ENCODE measurements at regions not wholly inside any gene's neighbourhood (a gene's known extent, or its start where the extent isn't known, plus 50 kb on each side); places are given as distances from the start of the nearest gene placed in this dataset.
A peak's percentile ranks its signal among the peaks of the same experiment; 100 is the strongest.

GRCh38 chr2:172230889-172231401 lies 128.2 kb upstream of the DLX2 start:
- no peak for DNase-seq (ENCODE audit: low read depth, low spot score)

GRCh38 chr2:172231508-172231907 lies 128.8 kb upstream of the DLX2 start:
- DNase-seq (ENCODE audit: low read depth, low spot score) = no peak

GRCh38 chr2:172232708-172233396 lies 130.2 kb upstream of the DLX2 start:
- DNase-seq (ENCODE audit: low read depth, low spot score) = no peak

GRCh38 chr2:172233987-172234715 lies 131.5 kb upstream of the DLX2 start:
- no peak for DNase-seq (ENCODE audit: low read depth, low spot score)

- no peak for DNase-seq (ENCODE audit: low read depth, low spot score)
Observed at GRCh38 chr2:172234716-172235691, 132.3 kb upstream of the DLX2 start.

- no peak for DNase-seq (ENCODE audit: low read depth, low spot score)
Observed at GRCh38 chr2:172239944-172240590, 137.4 kb upstream of the DLX2 start.

GRCh38 chr2:172241222-172241621 lies 138.5 kb upstream of the DLX2 start:
- no peak for DNase-seq (ENCODE audit: low read depth, low spot score)

DNA sequence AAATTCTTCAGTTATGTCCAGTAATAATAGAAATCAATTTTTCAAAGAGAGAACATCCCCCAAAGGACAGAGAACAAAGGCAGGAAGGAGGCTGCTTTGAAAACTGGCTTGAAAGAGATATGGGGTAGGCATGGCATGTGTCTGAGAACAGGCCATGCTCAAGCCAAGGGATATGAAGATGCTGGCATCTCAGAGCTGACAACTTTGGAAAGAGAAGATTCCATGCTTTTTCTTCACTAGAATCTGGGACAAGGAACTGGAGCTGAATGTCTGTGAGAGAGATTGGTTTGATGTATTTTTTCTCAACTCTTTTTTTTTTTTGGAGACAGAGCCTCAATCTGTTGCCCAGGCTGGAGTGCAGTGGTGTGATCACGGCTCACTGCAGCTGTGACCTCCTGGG lies 139.8 kb upstream of the DLX2 start:
- no peak for DNase-seq (ENCODE audit: low read depth, low spot score)

DNA sequence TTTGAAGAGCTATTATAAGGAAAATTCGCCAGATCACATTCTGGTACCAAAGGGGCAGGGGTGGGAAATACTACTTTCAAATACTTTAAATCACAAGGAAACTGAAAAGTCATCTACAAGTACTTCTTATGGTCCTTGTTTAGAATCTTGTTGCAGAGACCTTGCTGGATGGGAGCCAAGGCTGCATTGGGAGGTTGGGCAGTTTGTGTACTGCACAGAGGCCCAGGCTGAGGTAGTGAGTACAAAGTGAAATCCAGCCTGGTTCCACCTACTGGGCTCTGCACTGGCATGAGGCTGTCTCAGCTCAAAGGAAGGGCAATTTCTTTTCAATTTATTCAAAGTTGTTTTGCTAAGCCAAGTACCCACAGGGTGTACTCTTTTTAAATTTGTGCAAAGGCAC lies 140.3 kb upstream of the DLX2 start:
- no peak for DNase-seq (ENCODE audit: low read depth, low spot score)

DNA sequence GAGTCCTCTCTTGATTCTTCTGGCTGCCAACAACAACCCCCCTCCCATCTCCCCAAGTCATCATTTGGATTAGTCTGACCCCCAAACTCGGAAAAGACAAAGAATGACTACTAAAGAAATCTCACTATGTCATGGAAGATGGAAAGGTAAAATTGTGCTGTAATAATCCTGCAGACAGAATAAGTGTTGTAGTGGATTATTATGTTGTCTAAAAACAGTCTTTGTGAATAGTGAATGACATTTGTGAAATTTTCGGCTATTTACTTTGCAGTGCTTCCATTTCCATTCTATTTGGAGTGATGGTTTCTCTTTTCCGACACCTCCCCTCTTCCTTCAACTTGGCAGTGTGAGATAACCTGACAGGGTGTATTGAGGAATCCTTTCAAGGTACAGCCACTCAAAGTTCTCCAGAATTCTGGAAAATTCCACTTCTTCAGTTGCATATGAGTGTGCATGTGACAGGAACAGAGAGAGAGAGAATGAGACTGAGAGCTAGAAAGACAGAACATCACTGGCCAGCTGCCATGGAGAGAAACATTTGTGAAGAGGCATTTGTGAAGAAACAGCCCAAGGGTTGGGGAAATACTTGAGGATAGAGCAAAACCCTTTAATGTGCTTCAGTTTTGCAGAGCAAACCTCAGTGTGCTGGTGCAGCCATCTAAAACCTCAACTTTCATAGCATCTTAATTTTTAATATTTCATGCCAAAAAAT lies 141.9 kb upstream of the DLX2 start:
- no peak for DNase-seq (ENCODE audit: low read depth, low spot score)

GRCh38 chr2:172246649-172247048 lies 143.9 kb upstream of the DLX2 start:
- DNase-seq (ENCODE audit: low read depth, low spot score) = no peak

GRCh38 chr2:172247203-172247602 lies 144.5 kb upstream of the DLX2 start:
- no peak for DNase-seq (ENCODE audit: low read depth, low spot score)

DNA sequence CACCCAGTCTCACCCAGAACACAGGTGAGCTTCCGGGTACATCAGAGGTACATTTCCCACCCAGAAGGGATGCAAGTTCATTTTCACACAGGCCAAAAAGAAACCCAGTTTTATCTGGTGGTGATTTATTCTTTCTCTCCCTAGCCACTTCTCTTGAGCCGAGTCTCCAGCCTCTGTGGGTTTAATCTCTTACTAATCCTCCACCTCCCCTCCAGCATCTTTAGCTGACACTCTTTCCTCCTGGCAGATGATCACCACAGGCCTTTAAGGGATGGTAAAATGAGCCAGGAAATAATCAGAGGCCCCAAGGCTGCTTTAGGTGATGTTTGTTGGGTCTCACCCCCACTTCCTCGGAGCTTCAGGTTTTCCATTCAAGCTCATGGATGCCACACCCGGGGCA lies 145.7 kb upstream of the DLX2 start:
- DNase-seq (ENCODE audit: low read depth, low spot score) = no peak

DNA sequence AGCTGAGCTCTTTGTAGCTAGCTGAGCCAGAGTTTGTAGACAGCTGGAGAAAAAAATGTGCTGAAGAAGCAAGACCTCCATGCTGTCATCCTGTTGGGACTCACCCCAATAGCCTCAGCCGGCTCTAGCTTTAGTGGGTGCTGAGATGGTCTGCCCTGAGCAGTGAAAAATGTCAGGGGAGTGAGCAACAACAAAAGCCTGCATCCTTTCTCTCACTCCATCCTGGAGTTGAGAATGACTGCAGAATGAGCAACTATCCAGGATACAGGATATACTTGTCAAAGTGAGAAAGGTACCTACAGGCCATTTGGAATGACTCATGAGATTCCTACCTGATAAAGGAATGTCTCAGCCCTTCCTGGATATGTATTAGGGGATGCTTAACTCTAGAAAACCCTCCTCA lies 146.1 kb upstream of the DLX2 start:
- DNase-seq (ENCODE audit: low read depth, low spot score) = no peak

GRCh38 chr2:172249334-172249733 lies 146.6 kb upstream of the DLX2 start:
- DNase-seq (ENCODE audit: low read depth, low spot score) = no peak

- no peak for DNase-seq (ENCODE audit: low read depth, low spot score)
Observed at GRCh38 chr2:172249986-172250385, 147.3 kb upstream of the DLX2 start.

DNA sequence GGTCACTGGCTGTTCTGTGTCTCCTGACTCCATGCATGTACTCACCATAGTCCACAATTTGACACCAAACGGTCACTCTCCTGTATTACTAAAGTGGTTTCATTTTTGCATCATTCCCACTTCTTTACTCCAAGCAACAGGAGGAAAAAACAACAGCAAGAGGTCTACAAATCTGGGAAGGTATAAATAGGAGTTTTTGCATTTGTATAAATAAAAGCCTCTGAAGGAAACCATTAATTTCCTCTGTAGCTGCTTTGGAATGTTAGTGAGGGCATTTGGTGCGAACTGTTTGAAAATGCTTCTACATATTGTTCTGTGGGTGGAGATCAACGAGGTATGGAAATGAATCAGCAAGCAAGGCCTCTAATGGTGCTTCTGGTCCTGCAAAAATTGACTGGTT lies 148.5 kb upstream of the DLX2 start:
- DNase-seq (ENCODE audit: low read depth, low spot score) = no peak

- DNase-seq (ENCODE audit: low read depth, low spot score) = no peak
Observed at GRCh38 chr2:172252154-172252553, 149.5 kb upstream of the DLX2 start.

DNA sequence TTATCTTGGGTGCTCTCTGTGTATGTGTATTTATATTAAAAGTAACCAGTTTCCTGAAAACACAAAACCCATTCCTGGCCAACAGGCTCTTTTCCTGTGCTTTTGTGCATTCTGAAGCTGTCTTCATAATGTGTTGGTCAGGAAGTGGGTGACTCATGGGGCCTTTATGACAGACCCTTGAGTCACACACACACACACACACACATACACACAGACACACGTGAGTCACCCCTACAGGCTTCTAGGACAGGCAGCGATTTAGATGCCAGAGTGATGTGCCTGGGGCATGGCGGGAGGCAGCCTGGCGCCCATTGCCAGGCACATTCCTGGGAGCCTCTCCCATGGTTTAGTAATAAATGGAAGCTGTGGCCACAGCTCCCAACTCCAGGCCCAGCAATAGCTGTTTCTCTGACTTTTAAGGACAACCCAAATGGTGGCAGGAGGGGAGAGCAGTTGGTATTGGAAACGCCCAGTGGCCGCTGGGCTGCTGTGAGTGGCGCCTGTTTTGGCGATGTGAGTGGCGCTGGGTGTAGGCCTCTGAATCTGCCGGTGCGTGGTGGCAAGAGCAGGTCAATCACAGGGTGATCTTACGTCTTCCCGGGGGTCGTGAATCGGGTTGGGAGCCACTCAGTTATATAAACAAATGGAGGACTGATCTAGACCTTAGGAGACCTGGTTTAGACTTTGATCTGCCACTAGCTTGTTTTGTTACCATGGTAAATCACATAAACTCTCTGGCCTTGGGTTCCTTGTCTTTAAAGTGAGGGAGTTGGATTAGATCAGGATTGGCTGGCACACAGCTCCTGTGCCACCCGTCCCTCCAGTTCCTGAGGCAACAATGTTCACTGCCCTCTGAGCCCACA lies 150.7 kb upstream of the DLX2 start:
- peak; percentile 88 for DNase-seq (ENCODE audit: low read depth, low spot score)

DNA sequence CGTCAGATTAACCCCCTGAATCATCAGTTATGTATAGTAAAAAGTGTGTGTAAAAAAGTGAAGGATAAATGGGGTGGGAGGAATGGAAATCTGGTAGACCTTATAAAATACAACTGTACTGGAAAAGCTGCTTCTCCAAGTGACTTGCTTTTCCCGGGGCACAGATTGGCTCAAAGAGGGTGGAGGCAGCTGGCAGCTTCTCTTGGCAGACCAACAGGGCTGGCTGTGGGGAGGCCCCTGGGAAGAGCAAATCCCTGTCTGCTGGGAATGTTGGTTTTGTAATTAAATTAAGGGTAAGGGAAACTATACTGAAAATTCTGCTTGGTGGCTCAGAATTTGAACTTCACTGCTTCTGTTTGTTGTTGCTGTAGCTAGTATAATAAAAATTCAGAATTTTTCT lies 154.2 kb upstream of the DLX2 start:
- DNase-seq (ENCODE audit: low read depth, low spot score) = no peak
